BLaER1 (cell line): ENCODE measurements at regions not wholly inside any gene's neighbourhood (a gene's known extent, or its start where the extent isn't known, plus 50 kb on each side); places are given as distances from the start of the nearest gene placed in this dataset.
"Not testable (repeated sequence)": the region's sequence is repeated elsewhere in the genome, so short reads cannot be mapped to it uniquely, and the experiment has no call there.

ENCODE experiments used
- H3K27ac ChIP-seq: shearing (Covaris generic); formaldehyde crosslinking; 2 replicates; pipeline ENCODE4 v1.8.1; 2022
- H3K27me3 ChIP-seq: shearing (Covaris generic); formaldehyde crosslinking; 2 replicates; pipeline ENCODE4 v1.8.1; 2022
- H3K36me3 ChIP-seq: shearing (Covaris generic); formaldehyde crosslinking; 2 replicates; pipeline ENCODE4 v1.8.1; 2022
- H3K4me1 ChIP-seq: shearing (Covaris generic); formaldehyde crosslinking; 2 replicates; pipeline ENCODE4 v1.8.1; 2022
- H3K4me2 ChIP-seq: shearing (Covaris generic); formaldehyde crosslinking; 2 replicates; pipeline ENCODE4 v1.8.1; 2022
- H3K4me3 ChIP-seq: shearing (Covaris generic); formaldehyde crosslinking; 2 replicates; pipeline ENCODE4 v1.8.1; 2022
- H3K9ac ChIP-seq: shearing (Covaris generic); formaldehyde crosslinking; 2 replicates; pipeline ENCODE4 v1.8.1; 2022
- H3K9me3 ChIP-seq: shearing (Covaris generic); formaldehyde crosslinking; 2 replicates; pipeline ENCODE4 v1.8.1; 2022
- H4K20me1 ChIP-seq: shearing (Covaris generic); formaldehyde crosslinking; 2 replicates; pipeline ENCODE4 v1.8.1; 2022
- Cebpa-rat ChIP-seq: shearing (Covaris generic); IDR thresholded peaks from 2 replicates; pipeline ENCODE4 v1.8.1; 2022

- TF ChIP-seq Cebpa-rat: no peak
- H3K9ac ChIP-seq: no peak overlapping the region
- H3K4me1 ChIP-seq: no peaks in the 10 kb centered on the region
- no peaks in the 10 kb centered on the region for H4K20me1 ChIP-seq
- no peaks in the 10 kb centered on the region for H3K36me3 ChIP-seq
- no peaks in the 10 kb centered on the region for H3K9me3 ChIP-seq
- no peak overlapping the region for H3K4me3 ChIP-seq
- H3K27ac ChIP-seq: no peak overlapping the region
- no peak overlapping the region for H3K4me2 ChIP-seq
- no peaks in the 10 kb centered on the region for H3K27me3 ChIP-seq
These were observed 575.9 kb upstream of the PBX1 start for GRCh38 chr1:163983097-163983496.

GRCh38 chr1:163985700-163986099, 573.3 kb upstream of the PBX1 start:
- H3K4me1 ChIP-seq: no peaks in the 10 kb centered on the region
- no peak overlapping the region for H3K4me2 ChIP-seq

GRCh38 chr1:163999131-163999530, 559.9 kb upstream of the PBX1 start:
- Histone ChIP-seq H3K4me2 (no peak overlapping the region), H3K9me3 (0 out of 2 replicates have a peak, but pooled peaks cover 6% of the 10 kb centered on the region), H3K27ac (no peak overlapping the region), H3K36me3 (no peaks in the 10 kb centered on the region), H3K9ac (no peak overlapping the region), H3K27me3 (no peaks in the 10 kb centered on the region), H4K20me1 (no peaks in the 10 kb centered on the region), H3K4me3 (no peak overlapping the region), H3K4me1 (no peaks in the 10 kb centered on the region)
- no peak for TF ChIP-seq Cebpa-rat

More at GRCh38 chr1:163985700-163986099, 573.3 kb upstream of the PBX1 start:
- no peak overlapping the region for H3K9ac ChIP-seq
- no peaks in the 10 kb centered on the region for H4K20me1 ChIP-seq
- no peak for TF ChIP-seq Cebpa-rat
- no peak overlapping the region for H3K27ac ChIP-seq
- no peak overlapping the region for H3K4me3 ChIP-seq
- H3K27me3 ChIP-seq: no peaks in the 10 kb centered on the region
- no peaks in the 10 kb centered on the region for H3K36me3 ChIP-seq
- peaks cover 3% of the 10 kb centered on the region; the same call in 1 of the 2 replicates for H3K9me3 ChIP-seq

- H3K4me3 ChIP-seq, H3K4me1 ChIP-seq: not testable (repeated sequence)
These were observed 552.8 kb upstream of the PBX1 start for GRCh38 chr1:164006186-164006585.

GRCh38 chr1:164006621-164007020, 552.4 kb upstream of the PBX1 start:
- H3K27me3 ChIP-seq: no peaks in the 10 kb centered on the region
- no peak overlapping the region for H3K9ac ChIP-seq
- H3K4me1 ChIP-seq: no peaks in the 10 kb centered on the region
- no peaks in the 10 kb centered on the region for H4K20me1 ChIP-seq
- H3K27ac ChIP-seq: no peak overlapping the region
- H3K4me2 ChIP-seq: no peak overlapping the region
- TF ChIP-seq Cebpa-rat: no peak
- H3K4me3 ChIP-seq: no peak overlapping the region
- H3K9me3 ChIP-seq: 0 out of 2 replicates have a peak, but pooled peaks cover 5% of the 10 kb centered on the region
- H3K36me3 ChIP-seq: no peaks in the 10 kb centered on the region

More at GRCh38 chr1:164006186-164006585, 552.8 kb upstream of the PBX1 start:
- H4K20me1 ChIP-seq, H3K9ac ChIP-seq, H3K4me2 ChIP-seq, H3K27ac ChIP-seq, H3K9me3 ChIP-seq, H3K36me3 ChIP-seq, H3K27me3 ChIP-seq: not testable (repeated sequence)

GRCh38 chr1:164017239-164017638, 541.7 kb upstream of the PBX1 start:
- no peak overlapping the region for H3K4me2 ChIP-seq
- no peak overlapping the region for H3K4me3 ChIP-seq
- TF ChIP-seq Cebpa-rat: no peak
- H3K36me3 ChIP-seq: no peaks in the 10 kb centered on the region
- H3K4me1 ChIP-seq: no peaks in the 10 kb centered on the region
- no peaks in the 10 kb centered on the region for H3K27me3 ChIP-seq
- H4K20me1 ChIP-seq: no peaks in the 10 kb centered on the region
- H3K27ac ChIP-seq: no peak overlapping the region
- no peak overlapping the region for H3K9ac ChIP-seq
- peaks cover 17% of the 10 kb centered on the region for H3K9me3 ChIP-seq

GRCh38 chr1:164020391-164020790, 538.6 kb upstream of the PBX1 start:
- Histone ChIP-seq H3K27me3 (no peaks in the 10 kb centered on the region), H3K36me3 (no peaks in the 10 kb centered on the region), H3K4me1 (no peaks in the 10 kb centered on the region), H4K20me1 (no peaks in the 10 kb centered on the region), H3K4me2 (no peak overlapping the region), H3K4me3 (no peak overlapping the region), H3K9me3 (peaks cover 17% of the 10 kb centered on the region), H3K9ac (no peak overlapping the region), H3K27ac (no peak overlapping the region)
- TF ChIP-seq Cebpa-rat: no peak

- H3K9me3 ChIP-seq: peaks cover 17% of the 10 kb centered on the region
- no peak overlapping the region for H3K9ac ChIP-seq
- no peak overlapping the region for H3K4me3 ChIP-seq
- no peak overlapping the region for H3K27ac ChIP-seq
- no peak for TF ChIP-seq Cebpa-rat
- H3K4me1 ChIP-seq: no peaks in the 10 kb centered on the region
- H4K20me1 ChIP-seq: no peaks in the 10 kb centered on the region
- no peak overlapping the region for H3K4me2 ChIP-seq
- H3K36me3 ChIP-seq: no peaks in the 10 kb centered on the region
- H3K27me3 ChIP-seq: no peaks in the 10 kb centered on the region
These were observed 537.2 kb upstream of the PBX1 start for GRCh38 chr1:164021813-164022212.

GRCh38 chr1:164033782-164034181, 525.2 kb upstream of the PBX1 start:
- Histone ChIP-seq H3K27ac (no peak overlapping the region), H3K9me3 (peaks cover 6% of the 10 kb centered on the region), H3K4me3 (no peak overlapping the region), H3K4me2 (no peak overlapping the region), H3K9ac (no peak overlapping the region), H4K20me1 (no peaks in the 10 kb centered on the region), H3K36me3 (no peaks in the 10 kb centered on the region), H3K27me3 (no peaks in the 10 kb centered on the region), H3K4me1 (peaks cover 5% of the 10 kb centered on the region; the same call in 1 of the 2 replicates)
- TF ChIP-seq Cebpa-rat: no peak

GRCh38 chr1:164040754-164041153, 518.2 kb upstream of the PBX1 start:
- Histone ChIP-seq H3K27ac (no peak overlapping the region), H3K4me1 (0 out of 2 replicates have a peak, but pooled peaks cover under 1% of the 10 kb centered on the region), H4K20me1 (no peaks in the 10 kb centered on the region), H3K9ac (no peak overlapping the region), H3K27me3 (no peaks in the 10 kb centered on the region), H3K4me2 (no peak overlapping the region), H3K36me3 (no peaks in the 10 kb centered on the region), H3K4me3 (no peak overlapping the region), H3K9me3 (no peaks in the 10 kb centered on the region)
- TF ChIP-seq Cebpa-rat: no peak

GRCh38 chr1:164051782-164052181, 507.2 kb upstream of the PBX1 start:
- no peak overlapping the region for H3K4me3 ChIP-seq

More at GRCh38 chr1:164051782-164052181, 507.2 kb upstream of the PBX1 start:
- no peak overlapping the region for H3K27ac ChIP-seq
- H3K36me3 ChIP-seq: no peaks in the 10 kb centered on the region
- no peaks in the 10 kb centered on the region for H3K4me1 ChIP-seq
- no peak overlapping the region for H3K9ac ChIP-seq
- no peaks in the 10 kb centered on the region for H3K9me3 ChIP-seq
- no peaks in the 10 kb centered on the region for H3K27me3 ChIP-seq
- no peaks in the 10 kb centered on the region for H4K20me1 ChIP-seq
- no peak overlapping the region for H3K4me2 ChIP-seq
- no peak for TF ChIP-seq Cebpa-rat
